GM19397 (cell line): ENCODE measurements at regions not wholly inside any gene's neighbourhood (a gene's known extent, or its start where the extent isn't known, plus 50 kb on each side); places are given as distances from the start of the nearest gene placed in this dataset.
A peak's percentile ranks its signal among the peaks of the same experiment; 100 is the strongest.
"Not testable (repeated sequence)": the region's sequence is repeated elsewhere in the genome, so short reads cannot be mapped to it uniquely, and the experiment has no call there.

Experiments used
- ATAC-seq: cut with Tn5 transposase; IDR thresholded peaks from one replicate; pipeline ENCODE4 v1.9.1; 2021; ENCODE audit warnings: mild to moderate bottlenecking, moderate library complexity; ENCODE audit not compliant: unreplicated experiment

DNA sequence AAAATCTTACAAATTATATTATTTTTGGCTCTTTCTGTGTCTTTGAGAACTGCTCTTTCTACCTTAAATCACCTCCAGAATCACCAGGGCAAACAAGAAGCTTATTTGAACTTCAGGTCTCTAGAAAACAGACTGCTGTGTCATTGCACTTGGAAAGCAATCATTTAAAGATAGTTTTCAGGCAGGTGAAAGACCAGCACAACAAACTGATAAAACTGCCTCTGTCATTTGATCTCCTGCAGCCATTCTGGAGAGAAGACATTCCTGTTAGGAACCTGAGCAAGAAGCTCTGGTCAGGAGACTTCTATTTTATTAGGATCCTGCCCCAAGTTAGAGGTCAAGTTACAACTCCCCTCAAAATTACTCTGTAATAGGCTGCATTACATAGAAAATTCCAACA, 50.7 kb upstream of the AP4E1 start:
- ATAC-seq: no peak

- ATAC-seq: peak; percentile 94
Observed at GRCh38 chr15:50854601-50855490, 53.6 kb upstream of the AP4E1 start.

DNA sequence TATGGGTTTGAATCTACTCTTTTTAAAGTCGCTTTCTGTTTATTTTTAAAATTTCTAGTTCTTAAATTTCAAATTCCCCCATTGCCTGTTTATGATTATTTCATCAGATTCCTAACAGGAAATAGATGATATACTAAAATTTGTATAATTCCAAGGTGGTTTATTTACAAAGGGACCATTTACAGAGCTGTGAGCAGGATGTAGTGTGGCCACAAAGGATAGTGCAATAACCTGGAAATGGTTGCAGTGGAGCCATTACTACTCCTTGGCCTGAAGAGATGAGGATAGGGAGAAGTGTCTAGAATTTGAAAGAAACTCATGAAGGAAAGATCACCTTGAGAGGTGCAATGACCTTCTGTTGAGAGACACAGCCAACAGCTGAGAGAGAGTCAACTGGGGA, 58.5 kb upstream of the AP4E1 start:
- ATAC-seq: no peak

GRCh38 chr15:50848349-50848748, 60.1 kb upstream of the AP4E1 start:
- ATAC-seq: no peak

GRCh38 chr15:50845181-50845580, 63.3 kb upstream of the AP4E1 start:
- ATAC-seq: not testable (repeated sequence)

GRCh38 chr15:50840520-50840919, 68.0 kb upstream of the AP4E1 start:
- ATAC-seq: no peak

DNA sequence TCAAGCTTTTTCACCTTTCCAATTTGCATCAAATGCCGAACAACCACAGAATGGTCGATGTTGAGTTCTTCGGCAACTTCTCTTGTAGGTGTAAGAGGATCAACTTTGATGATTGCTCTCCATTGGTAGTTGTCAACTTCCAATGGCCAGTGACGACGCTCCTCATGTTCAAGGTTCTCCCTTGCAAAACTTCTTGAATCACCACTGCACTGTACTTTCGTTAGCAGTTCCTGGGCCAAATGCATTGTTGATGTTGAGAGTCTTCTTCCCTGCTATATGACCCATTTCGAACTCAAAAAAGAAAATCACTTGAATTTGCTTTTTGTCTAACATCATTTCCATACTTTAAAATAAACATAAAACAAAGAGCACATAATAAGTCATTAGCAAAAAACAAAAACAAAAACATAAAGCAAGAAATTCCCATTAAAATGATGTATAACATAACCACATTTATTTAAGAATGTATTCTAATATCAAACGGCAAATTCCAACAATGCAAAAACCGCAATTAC, 71.2 kb upstream of the AP4E1 start:
- ATAC-seq: no peak

DNA sequence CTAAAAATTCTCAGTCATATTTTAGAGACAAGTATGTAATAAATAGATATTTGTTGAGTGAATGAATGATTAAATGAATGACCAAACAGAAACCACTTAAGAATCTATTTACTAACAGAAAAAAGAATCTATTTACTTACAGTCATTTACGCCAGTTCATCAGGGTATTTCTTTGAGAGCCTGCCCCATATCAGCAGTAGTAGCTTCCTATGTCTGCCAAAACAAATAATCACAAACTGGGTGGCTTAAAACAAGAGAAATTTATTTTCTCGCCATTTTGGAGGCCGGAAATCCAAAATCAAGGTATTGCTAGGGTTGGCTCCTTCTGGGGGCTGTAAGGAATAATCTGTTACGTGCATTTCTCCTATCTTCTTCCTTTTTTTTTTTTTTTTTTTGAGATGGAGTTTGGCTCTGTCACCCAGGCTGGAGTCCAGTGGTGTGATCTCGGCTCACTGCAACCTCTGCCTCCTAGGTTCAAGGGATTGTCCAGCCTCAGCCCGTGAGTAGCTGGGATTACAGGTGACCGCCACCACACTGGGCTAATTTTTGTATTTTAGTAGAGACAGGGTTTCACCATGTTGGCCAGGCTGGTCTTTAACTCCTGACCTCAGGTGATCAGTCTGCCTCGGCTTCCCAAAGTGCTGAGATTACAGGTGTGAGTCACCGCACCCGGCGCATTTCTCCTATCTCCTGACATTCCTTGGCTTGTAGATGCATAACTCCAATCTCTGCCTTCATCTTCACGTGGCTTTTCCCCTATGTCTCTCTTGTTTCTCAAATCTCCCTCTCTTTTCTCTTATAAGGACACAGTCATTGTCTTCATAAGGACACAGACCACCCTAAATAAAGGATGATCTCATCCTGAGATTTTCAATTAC, 65.2 kb upstream of the SPPL2A start:
- ATAC-seq: no peak

- no peak for ATAC-seq
Observed at GRCh38 chr15:50828610-50829206, 63.2 kb upstream of the SPPL2A start.

- ATAC-seq: no peak
Observed at GRCh38 chr15:50825946-50826345, 60.4 kb upstream of the SPPL2A start.

DNA sequence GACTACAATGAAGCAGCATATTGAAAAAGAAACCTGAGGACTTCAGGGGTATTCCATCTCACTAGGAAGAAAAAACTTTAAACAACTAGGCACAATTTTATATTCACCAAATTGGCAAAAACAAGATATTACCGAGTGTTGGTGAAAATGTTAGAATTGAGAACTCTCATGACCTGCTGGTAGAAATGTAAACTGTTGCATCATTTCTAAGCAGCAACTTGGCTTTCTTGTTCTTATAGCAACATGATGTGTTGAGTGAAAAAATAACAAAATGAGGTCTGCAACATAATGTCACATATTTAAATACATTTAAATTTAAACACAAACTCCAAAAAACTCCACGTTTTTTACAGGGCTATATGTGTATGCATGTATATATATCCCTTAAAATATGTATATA, 59.0 kb upstream of the SPPL2A start:
- ATAC-seq: no peak

DNA sequence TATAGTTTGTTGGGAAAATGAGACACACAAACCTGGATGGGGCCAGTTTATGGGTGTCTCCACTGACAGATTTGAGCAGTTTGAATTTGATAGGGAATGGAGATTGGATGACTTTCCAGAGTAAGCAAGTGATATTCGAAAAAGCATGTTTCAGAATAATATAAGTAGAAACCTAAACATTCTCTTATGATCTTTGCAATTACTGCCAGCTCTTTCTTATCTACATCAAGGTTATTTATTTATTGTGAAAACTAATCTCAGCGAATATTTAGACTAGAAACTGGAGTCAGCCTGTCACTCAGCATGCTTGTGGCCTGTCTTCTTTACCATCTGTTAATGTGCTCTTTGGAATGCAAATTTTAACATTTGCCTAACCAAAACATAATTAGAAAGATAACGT, 57.8 kb upstream of the SPPL2A start:
- no peak for ATAC-seq

DNA sequence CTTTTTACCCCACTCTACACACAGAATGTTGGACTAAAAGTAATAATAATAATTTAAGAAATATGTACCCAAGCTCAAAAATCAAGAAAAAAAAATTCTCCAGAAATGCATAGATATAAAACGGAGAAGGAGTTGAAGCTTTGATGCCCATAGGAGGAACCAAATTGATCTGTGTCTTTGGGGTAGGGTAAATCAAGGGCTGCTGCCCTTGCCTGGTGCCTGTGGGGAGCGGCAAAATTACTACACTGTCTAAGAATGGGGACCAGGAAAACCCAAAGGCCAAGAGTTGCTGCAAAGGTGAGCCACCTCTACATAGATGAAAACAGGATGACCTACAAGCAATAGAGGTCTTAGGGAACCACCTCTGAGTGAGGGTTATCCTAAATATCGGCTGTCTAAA, 56.0 kb upstream of the SPPL2A start:
- ATAC-seq: no peak

GRCh38 chr15:50820808-50821382, 55.4 kb upstream of the SPPL2A start:
- no peak for ATAC-seq

- ATAC-seq: no peak
Observed at GRCh38 chr15:50819344-50819743, 53.8 kb upstream of the SPPL2A start.

- no peak for ATAC-seq
Observed at GRCh38 chr15:50815958-50816590, 50.6 kb upstream of the SPPL2A start.
